IMR-90 (cell line): ENCODE measurements at regions not wholly inside any gene's neighbourhood (a gene's known extent, or its start where the extent isn't known, plus 50 kb on each side); places are given as distances from the start of the nearest gene placed in this dataset.

Source experiments
- ATAC-seq: fragments of 200-7000 bp; cut with Tn5 transposase; 2 replicates; pipeline ENCODE4 v1.9.1; 2020; ENCODE audit warnings: low read depth, mild to moderate bottlenecking, moderate library complexity
- BruUV-seq: library from RNA; stranded (reverse); fragments of 400-500 nt; replicated peaks from 2 replicates; lab custom pipeline; 2021; lab: Mats Ljungman, UMichigan
- CTCF ChIA-PET: fragments of 300-600 bp; formaldehyde crosslinking; extraction: SDS; loops from one replicate; lab custom pipeline; 2021; ENCODE audit warnings: antibody characterized with exemption; lab: Yijun Ruan, JAX
- POLR2A ChIA-PET: fragments of 300-600 bp; sonication (Branson Sonifier 250); formaldehyde crosslinking; loops from one replicate; lab custom pipeline; 2022; ENCODE audit warnings: antibody characterized with exemption; ENCODE audit not compliant: unreplicated experiment; lab: Charles Lee
- DNase-seq: peaks from one replicate; pipeline ENCODE4 v3.0.0; 2013
- H2AFZ ChIP-seq: replicated peaks from 2 replicates; pipeline ENCODE3; 2013; ENCODE audit warnings: low read length, mild to moderate bottlenecking; ENCODE audit not compliant: poor library complexity
- H2AK5ac ChIP-seq: 2 replicates; pipeline ENCODE4 v1.6.1; 2013; ENCODE audit warnings: low read depth, low read length, inconsistent platforms
- H2AK9ac ChIP-seq: replicated peaks from 2 replicates; pipeline ENCODE3; 2013; ENCODE audit warnings: mild to moderate bottlenecking, low read depth, low read length, moderate library complexity; ENCODE audit not compliant: poor library complexity
- H2BK120ac ChIP-seq: 2 replicates; pipeline ENCODE4 v1.6.1; 2013; ENCODE audit warnings: low read depth, low read length, inconsistent platforms
- H2BK15ac ChIP-seq: 3 replicates; pipeline ENCODE4 v1.6.1; 2013; ENCODE audit warnings: low read depth, low read length, inconsistent platforms
- H2BK20ac ChIP-seq: 2 replicates; pipeline ENCODE4 v1.6.1; 2013; ENCODE audit warnings: low read depth, mild to moderate bottlenecking, inconsistent platforms, low read length, moderate library complexity
- H2BK5ac ChIP-seq: 2 replicates; pipeline ENCODE4 v1.6.1; 2013; ENCODE audit warnings: mild to moderate bottlenecking, low read depth, low read length, inconsistent platforms; ENCODE audit not compliant: poor library complexity, severe bottlenecking
- H3K14ac ChIP-seq: replicated peaks from 2 replicates; pipeline ENCODE4 v1.6.1; 2013; ENCODE audit warnings: low read depth, low read length, inconsistent platforms
- H3K18ac ChIP-seq: 2 replicates; pipeline ENCODE4 v1.6.1; 2013; ENCODE audit warnings: low read depth, low read length, control low read depth
- H3K23ac ChIP-seq: 2 replicates; pipeline ENCODE4 v1.6.1; 2013; ENCODE audit warnings: low read depth, low read length, inconsistent platforms
- H3K27ac ChIP-seq: 2 replicates; pipeline ENCODE4 v1.5.1; 2013; ENCODE audit warnings: mild to moderate bottlenecking, control low read depth, low read length; ENCODE audit not compliant: insufficient read depth
- H3K27me3 ChIP-seq: 2 replicates; pipeline ENCODE4 v1.6.1; 2013; ENCODE audit warnings: low read length; ENCODE audit not compliant: control insufficient read depth, insufficient read depth
- H3K36me3 ChIP-seq: 2 replicates; pipeline ENCODE4 v1.6.1; 2013; ENCODE audit warnings: low read length, mixed read lengths; ENCODE audit not compliant: control insufficient read depth, insufficient read depth
- H3K4ac ChIP-seq: 2 replicates; pipeline ENCODE4 v1.6.1; 2013; ENCODE audit warnings: low read depth, low read length, inconsistent platforms
- H3K4me1 ChIP-seq: 2 replicates; pipeline ENCODE4 v1.6.1; 2013; ENCODE audit warnings: low read length, mixed read lengths; ENCODE audit not compliant: control insufficient read depth, insufficient read depth
- H3K4me2 ChIP-seq: 2 replicates; pipeline ENCODE4 v1.6.1; 2013; ENCODE audit warnings: low read depth, mild to moderate bottlenecking, control low read depth, low read length, moderate library complexity
- H3K4me3 ChIP-seq: 2 replicates; pipeline ENCODE4 v1.5.1; 2013; ENCODE audit warnings: low read depth, mild to moderate bottlenecking, control low read depth, low read length, moderate library complexity; ENCODE audit not compliant: insufficient read depth
- H3K56ac ChIP-seq: 2 replicates; pipeline ENCODE4 v1.6.1; 2013; ENCODE audit warnings: low read length, inconsistent platforms; ENCODE audit not compliant: insufficient read depth; ENCODE audit errors: extremely low read depth
- H3K79me1 ChIP-seq, 2 experiments: 2 replicates each; pipeline ENCODE4 v1.6.1; 2013; ENCODE audit warnings: low read length in 2 of 2, inconsistent platforms in 1 of 2, low read depth in 1 of 2
- H3K9ac ChIP-seq: 2 replicates; pipeline ENCODE4 v1.6.1; 2013; ENCODE audit warnings: low read depth, low read length, control low read depth
- H3K9me1 ChIP-seq: 2 replicates; pipeline ENCODE4 v1.6.1; 2013; ENCODE audit warnings: low read length, inconsistent platforms; ENCODE audit not compliant: insufficient read depth
- H3K9me3 ChIP-seq: 2 replicates; pipeline ENCODE4 v1.6.1; 2013; ENCODE audit warnings: low read length; ENCODE audit not compliant: control insufficient read depth, insufficient read depth
- H4K20me1 ChIP-seq: 2 replicates; pipeline ENCODE4 v1.6.1; 2013; ENCODE audit warnings: low read length, inconsistent platforms; ENCODE audit not compliant: insufficient read depth
- H4K5ac ChIP-seq: 2 replicates; pipeline ENCODE4 v1.6.1; 2013; ENCODE audit warnings: mild to moderate bottlenecking, low read depth, low read length, control low read depth
- H4K8ac ChIP-seq, 2 experiments: 2 replicates each; pipeline ENCODE4 v1.6.1; 2013; ENCODE audit warnings: low read depth in 2 of 2, low read length in 2 of 2, control low read depth in 1 of 2, inconsistent platforms in 1 of 2
- H4K91ac ChIP-seq: 2 replicates; pipeline ENCODE4 v1.6.1; 2013; ENCODE audit warnings: low read depth, low read length, inconsistent platforms; ENCODE audit not compliant: insufficient read depth
- BHLHE40 ChIP-seq: fragments of 150-350 bp; IDR thresholded peaks from 2 replicates; pipeline ENCODE4 v1.6.1; 2016; ENCODE audit warnings: mild to moderate bottlenecking, low read depth, low read length
- FOS ChIP-seq: fragments of 150-350 bp; IDR thresholded peaks from 2 replicates; pipeline ENCODE4 v1.6.1; 2016; ENCODE audit warnings: low read depth, low read length
- MAFK ChIP-seq: IDR thresholded peaks from 2 replicates; pipeline ENCODE4 v1.6.1; 2012; ENCODE audit warnings: low read depth, low read length, improper control_type of control experiment
- POLR2A ChIP-seq: IDR thresholded peaks from 2 replicates; pipeline ENCODE4 v1.6.1; 2012; ENCODE audit warnings: mild to moderate bottlenecking, low read depth, low read length
- RFX5 ChIP-seq: IDR thresholded peaks from 2 replicates; pipeline ENCODE4 v1.8.0; 2012; ENCODE audit warnings: low read depth, mild to moderate bottlenecking, low read length, moderate library complexity
- SMC3 ChIP-seq: fragments of 150-350 bp; IDR thresholded peaks from 2 replicates; pipeline ENCODE4 v1.6.1; 2016; ENCODE audit warnings: low read depth, mild to moderate bottlenecking, antibody characterized with exemption, low read length, moderate library complexity
- dilution Hi-C: fragments of 300-500 bp; cut with HindIII; formaldehyde crosslinking; loops from one replicate; pipeline ENCODE4 v1.14.3; 2018; ENCODE audit warnings: low sequenced_read_pairs; ENCODE audit not compliant: unreplicated experiment
- in situ Hi-C: fragments of 300-500 bp; cut with MboI; formaldehyde crosslinking; loops from 3 replicates; pipeline ENCODE4 v1.14.3; 2019; ENCODE audit warnings: low sequenced_read_pairs, inconsistent platforms, mixed read lengths
- intact Hi-C: fragments of 100-400 bp; cut with micrococcal nuclease; formaldehyde crosslinking; loops from 2 replicates; pipeline ENCODE4 v1.10.0; 2022

DNA sequence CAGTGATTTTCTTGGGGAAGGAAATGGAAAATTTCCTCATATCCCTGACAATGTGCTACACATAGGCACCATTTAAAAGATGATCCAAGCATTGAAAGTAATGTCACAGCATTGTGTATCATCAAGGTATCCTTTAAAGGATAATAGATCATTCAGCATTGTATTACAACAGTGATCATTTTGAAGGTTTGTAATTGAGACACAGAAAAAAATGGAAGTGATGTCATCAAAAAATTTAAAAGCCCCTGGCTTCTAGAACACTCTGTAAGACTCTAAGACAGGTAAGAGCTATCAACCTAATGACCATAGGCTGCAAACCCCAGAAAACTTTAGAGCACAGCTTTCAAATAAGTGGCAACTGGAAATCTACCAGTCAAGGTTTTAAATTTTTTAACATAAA lies 271.4 kb downstream of the ETAA1 start:
- Histone ChIP-seq H3K36me3 (no peaks in the 10 kb centered on the region), H3K4ac (no peak overlapping the region), H3K27me3 (no peaks in the 10 kb centered on the region), H4K5ac (no peak overlapping the region), H4K8ac (no peak overlapping the region), H3K9ac (no peak overlapping the region), H3K14ac (no peak overlapping the region), H2AFZ (no peak overlapping the region), H2BK5ac (no peak overlapping the region), H2BK15ac (no peak overlapping the region), H3K27ac (no peak overlapping the region), H2AK5ac (no peak overlapping the region), H2BK120ac (no peak overlapping the region), H3K79me1 (peaks cover 0 to 4% of the 10 kb centered on the region in 2 experiments; a peak in 1 of 4 replicates), H4K91ac (no peak overlapping the region), H3K4me3 (no peak overlapping the region), H3K9me3 (no peaks in the 10 kb centered on the region), H3K4me2 (no peak overlapping the region), H3K56ac (no peak overlapping the region), H3K4me1 (peaks cover 7% of the 10 kb centered on the region), H3K23ac (no peak overlapping the region), H3K9me1 (peaks cover 22% of the 10 kb centered on the region), H2AK9ac (no peak overlapping the region), H2BK20ac (no peak overlapping the region), H3K18ac (no peak overlapping the region), H4K20me1 (no peaks in the 10 kb centered on the region)
- DNase-seq (no peak), ATAC-seq (no peak)
- intact Hi-C loops: loop anchor here (5.0 kb wide), 2 partner anchors 364 to 1241 kb away; no protein-coding TSS in a partner anchor
- dilution Hi-C loops: no loop called here
- BruUV-seq: no TSS peak
- POLR2A ChIA-PET: no interaction called here
- CTCF ChIA-PET: no interaction called here
- TF ChIP-seq MAFK: no peak
- TF ChIP-seq SMC3: no peak
- TF ChIP-seq RFX5: no peak
- no peak for TF ChIP-seq BHLHE40
- TF ChIP-seq POLR2A: no peak
- TF ChIP-seq FOS: no peak
- in situ Hi-C loops: no loop called here
